ENCODE measurements at regions not wholly inside any gene's neighbourhood (a gene's known extent, or its start where the extent isn't known, plus 50 kb on each side); places are given as distances from the start of the nearest gene placed in this dataset.

DNA sequence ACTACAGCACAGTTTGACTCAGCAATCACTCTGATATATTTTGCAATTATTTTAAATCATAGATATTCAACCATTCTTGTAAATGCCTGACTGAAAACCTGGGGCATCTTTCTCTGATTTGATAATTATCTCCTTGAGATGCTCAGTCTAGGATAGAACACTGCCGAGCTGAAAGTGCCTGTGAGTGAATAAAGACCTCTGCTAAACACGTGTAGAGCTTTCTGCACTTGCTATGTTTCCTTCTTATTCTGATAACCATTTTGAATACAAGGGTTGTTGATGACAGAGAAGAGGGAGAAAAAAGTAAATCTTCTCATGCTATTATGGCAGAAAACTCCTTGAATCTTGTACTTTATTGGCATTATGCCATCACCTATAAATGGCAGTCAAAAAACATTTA is 1843.4 kb upstream of the IGFBP7 start (continued):
- TF ChIP-seq TAF15 (IDR thresholded peaks at IDR 0.05; ENCODE audit: low read depth, low read length, poor library complexity, severe bottlenecking) (no peak), KAT7 (CRISPR knock-in tag; IDR thresholded peaks at IDR 0.05; ENCODE audit: borderline replicate concordance) (no peak), MBNL3 (CRISPR knock-in tag; conservative IDR thresholded peaks at IDR 0.05) (no peak), ZNF773 (CRISPR knock-in tag; IDR thresholded peaks at IDR 0.05; ENCODE audit: borderline replicate concordance) (no peak), KAT2B (IDR thresholded peaks at IDR 0.05; ENCODE audit: borderline replicate concordance, low read depth, low read length) (no peak)
- TF ChIP-seq, protein P1, sequence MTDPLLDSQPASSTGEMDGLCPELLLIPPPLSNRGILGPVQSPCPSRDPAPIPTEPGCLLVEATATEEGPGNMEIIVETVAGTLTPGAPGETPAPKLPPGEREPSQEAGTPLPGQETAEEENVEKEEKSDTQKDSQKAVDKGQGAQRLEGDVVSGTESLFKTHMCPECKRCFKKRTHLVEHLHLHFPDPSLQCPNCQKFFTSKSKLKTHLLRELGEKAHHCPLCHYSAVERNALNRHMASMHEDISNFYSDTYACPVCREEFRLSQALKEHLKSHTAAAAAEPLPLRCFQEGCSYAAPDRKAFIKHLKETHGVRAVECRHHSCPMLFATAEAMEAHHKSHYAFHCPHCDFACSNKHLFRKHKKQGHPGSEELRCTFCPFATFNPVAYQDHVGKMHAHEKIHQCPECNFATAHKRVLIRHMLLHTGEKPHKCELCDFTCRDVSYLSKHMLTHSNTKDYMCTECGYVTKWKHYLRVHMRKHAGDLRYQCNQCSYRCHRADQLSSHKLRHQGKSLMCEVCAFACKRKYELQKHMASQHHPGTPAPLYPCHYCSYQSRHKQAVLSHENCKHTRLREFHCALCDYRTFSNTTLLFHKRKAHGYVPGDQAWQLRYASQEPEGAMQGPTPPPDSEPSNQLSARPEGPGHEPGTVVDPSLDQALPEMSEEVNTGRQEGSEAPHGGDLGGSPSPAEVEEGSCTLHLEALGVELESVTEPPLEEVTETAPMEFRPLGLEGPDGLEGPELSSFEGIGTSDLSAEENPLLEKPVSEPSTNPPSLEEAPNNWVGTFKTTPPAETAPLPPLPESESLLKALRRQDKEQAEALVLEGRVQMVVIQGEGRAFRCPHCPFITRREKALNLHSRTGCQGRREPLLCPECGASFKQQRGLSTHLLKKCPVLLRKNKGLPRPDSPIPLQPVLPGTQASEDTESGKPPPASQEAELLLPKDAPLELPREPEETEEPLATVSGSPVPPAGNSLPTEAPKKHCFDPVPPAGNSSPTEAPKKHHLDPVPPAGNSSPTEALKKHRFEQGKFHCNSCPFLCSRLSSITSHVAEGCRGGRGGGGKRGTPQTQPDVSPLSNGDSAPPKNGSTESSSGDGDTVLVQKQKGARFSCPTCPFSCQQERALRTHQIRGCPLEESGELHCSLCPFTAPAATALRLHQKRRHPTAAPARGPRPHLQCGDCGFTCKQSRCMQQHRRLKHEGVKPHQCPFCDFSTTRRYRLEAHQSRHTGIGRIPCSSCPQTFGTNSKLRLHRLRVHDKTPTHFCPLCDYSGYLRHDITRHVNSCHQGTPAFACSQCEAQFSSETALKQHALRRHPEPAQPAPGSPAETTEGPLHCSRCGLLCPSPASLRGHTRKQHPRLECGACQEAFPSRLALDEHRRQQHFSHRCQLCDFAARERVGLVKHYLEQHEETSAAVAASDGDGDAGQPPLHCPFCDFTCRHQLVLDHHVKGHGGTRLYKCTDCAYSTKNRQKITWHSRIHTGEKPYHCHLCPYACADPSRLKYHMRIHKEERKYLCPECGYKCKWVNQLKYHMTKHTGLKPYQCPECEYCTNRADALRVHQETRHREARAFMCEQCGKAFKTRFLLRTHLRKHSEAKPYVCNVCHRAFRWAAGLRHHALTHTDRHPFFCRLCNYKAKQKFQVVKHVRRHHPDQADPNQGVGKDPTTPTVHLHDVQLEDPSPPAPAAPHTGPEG (CRISPR knock-in tag; IDR thresholded peaks at IDR 0.05): no peak

DNA sequence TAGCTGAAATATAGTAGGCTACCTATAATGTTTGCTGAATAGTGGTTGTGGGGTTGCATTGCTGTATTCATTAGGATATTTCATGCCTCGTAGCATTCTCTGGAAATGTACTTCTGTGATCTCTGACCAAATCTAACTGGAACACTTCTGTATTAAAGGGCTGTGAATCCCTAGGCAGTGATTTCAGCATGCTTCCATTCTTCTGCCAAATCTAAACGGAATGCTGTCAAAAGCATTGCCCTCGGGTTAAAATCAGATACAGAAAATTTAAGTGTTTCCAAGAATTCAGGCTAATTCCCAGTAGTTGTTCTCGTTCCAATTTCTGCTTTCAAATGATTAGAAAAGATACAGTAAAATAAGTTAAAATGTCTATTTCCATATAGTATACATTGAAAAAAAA is 1847.5 kb upstream of the IGFBP7 start:
- WGBS (ENCODE audit: low lambda C conversion rate): 1% methylated on average over 4 of the region's 4 CpGs
- Histone ChIP-seq H3K27ac (ENCODE audit: extremely low read length, insufficient read depth, low read length) (no peak overlapping the region), H3K4me1 (ENCODE audit: insufficient read depth, low read length) (no peaks in the 10 kb centered on the region), H3K9ac (ENCODE audit: insufficient read depth, low read depth, low read length) (no peak overlapping the region), H3K79me2 (ENCODE audit: insufficient read depth, low read length) (no peaks in the 10 kb centered on the region), H3K27me3 (ENCODE audit: control insufficient read depth in 1 of 2, insufficient read depth in 2 of 2, low read length in 2 of 2) (no peaks in the 10 kb centered on the region), H3K9me3 (ENCODE audit: low read length) (peaks cover 34% of the 10 kb centered on the region), H3K4me2 (ENCODE audit: low read depth, low read length) (no peak overlapping the region), H2AFZ (ENCODE audit: low read length) (no peak overlapping the region), H3K4me3 (replicated peaks in 1 of 3; ENCODE audit: insufficient read depth in 1 of 3, low read depth in 2 of 3, low read length in 3 of 3) (no peak overlapping the region), H4K20me1 (ENCODE audit: insufficient read depth, low read length) (no peaks in the 10 kb centered on the region), H3K36me3 (replicated peaks in 1 of 2; ENCODE audit: control insufficient read depth in 1 of 2, insufficient read depth in 2 of 2, low read length in 2 of 2) (no peaks in the 10 kb centered on the region)
- in situ Hi-C loops (cut with HindIII; ENCODE audit: extremely low pct_ligation_motif_present, low pct_unique_long_range_greater_than_20kb): no loop called here
- DNase-seq (ENCODE audit: low spot score) (no peak), FAIRE-seq (no peak), ATAC-seq (no peak)
- intact Hi-C loops (cut with micrococcal nuclease; ENCODE audit: unreplicated experiment): no loop called here
- BruUV-seq (replicated peaks): no TSS peak
- ChIA-PET POLR2A (no interaction called here), CTCF (ENCODE audit: low intra/inter-chr PET ratio, low total read pairs) (no interaction called here)
- TF ChIP-seq, protein P2, sequence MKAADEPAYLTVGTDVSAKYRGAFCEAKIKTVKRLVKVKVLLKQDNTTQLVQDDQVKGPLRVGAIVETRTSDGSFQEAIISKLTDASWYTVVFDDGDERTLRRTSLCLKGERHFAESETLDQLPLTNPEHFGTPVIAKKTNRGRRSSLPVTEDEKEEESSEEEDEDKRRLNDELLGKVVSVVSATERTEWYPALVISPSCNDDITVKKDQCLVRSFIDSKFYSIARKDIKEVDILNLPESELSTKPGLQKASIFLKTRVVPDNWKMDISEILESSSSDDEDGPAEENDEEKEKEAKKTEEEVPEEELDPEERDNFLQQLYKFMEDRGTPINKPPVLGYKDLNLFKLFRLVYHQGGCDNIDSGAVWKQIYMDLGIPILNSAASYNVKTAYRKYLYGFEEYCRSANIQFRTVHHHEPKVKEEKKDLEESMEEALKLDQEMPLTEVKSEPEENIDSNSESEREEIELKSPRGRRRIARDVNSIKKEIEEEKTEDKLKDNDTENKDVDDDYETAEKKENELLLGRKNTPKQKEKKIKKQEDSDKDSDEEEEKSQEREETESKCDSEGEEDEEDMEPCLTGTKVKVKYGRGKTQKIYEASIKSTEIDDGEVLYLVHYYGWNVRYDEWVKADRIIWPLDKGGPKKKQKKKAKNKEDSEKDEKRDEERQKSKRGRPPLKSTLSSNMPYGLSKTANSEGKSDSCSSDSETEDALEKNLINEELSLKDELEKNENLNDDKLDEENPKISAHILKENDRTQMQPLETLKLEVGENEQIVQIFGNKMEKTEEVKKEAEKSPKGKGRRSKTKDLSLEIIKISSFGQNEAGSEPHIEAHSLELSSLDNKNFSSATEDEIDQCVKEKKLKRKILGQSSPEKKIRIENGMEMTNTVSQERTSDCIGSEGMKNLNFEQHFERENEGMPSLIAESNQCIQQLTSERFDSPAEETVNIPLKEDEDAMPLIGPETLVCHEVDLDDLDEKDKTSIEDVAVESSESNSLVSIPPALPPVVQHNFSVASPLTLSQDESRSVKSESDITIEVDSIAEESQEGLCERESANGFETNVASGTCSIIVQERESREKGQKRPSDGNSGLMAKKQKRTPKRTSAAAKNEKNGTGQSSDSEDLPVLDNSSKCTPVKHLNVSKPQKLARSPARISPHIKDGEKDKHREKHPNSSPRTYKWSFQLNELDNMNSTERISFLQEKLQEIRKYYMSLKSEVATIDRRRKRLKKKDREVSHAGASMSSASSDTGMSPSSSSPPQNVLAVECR (CRISPR knock-in tag; IDR thresholded peaks at IDR 0.05; ENCODE audit: borderline replicate concordance): no peak
